Endothelial cell (in vitro differentiated cells): ENCODE measurements at regions not wholly inside any gene's neighbourhood (a gene's known extent, or its start where the extent isn't known, plus 50 kb on each side); places are given as distances from the start of the nearest gene placed in this dataset.

Experiments used
- DNase-seq: peaks from one replicate; pipeline ENCODE4 v3.0.0; 2021; ENCODE audit warnings: low spot score
- H3K27ac Mint-ChIP-seq: one replicate; pipeline ENCODE4 v1.8.0; 2021; ENCODE audit warnings: mixed read lengths, inconsistent platforms; ENCODE audit not compliant: unreplicated experiment
- H3K27me3 Mint-ChIP-seq: one replicate; pipeline ENCODE4 v1.8.0; 2021; ENCODE audit warnings: mild to moderate bottlenecking, moderate library complexity, mixed read lengths, inconsistent platforms; ENCODE audit not compliant: unreplicated experiment
- H3K36me3 Mint-ChIP-seq: one replicate; pipeline ENCODE4 v1.8.0; 2021; ENCODE audit warnings: mild to moderate bottlenecking, low read depth, mixed read lengths, inconsistent platforms; ENCODE audit not compliant: unreplicated experiment
- H3K4me1 Mint-ChIP-seq: one replicate; pipeline ENCODE4 v1.8.0; 2021; ENCODE audit warnings: mild to moderate bottlenecking, mixed read lengths, inconsistent platforms; ENCODE audit not compliant: unreplicated experiment
- H3K4me3 Mint-ChIP-seq: one replicate; pipeline ENCODE4 v1.8.0; 2021; ENCODE audit warnings: mild to moderate bottlenecking, mixed read lengths, inconsistent platforms; ENCODE audit not compliant: unreplicated experiment
- H3K9me3 Mint-ChIP-seq: one replicate; pipeline ENCODE4 v1.8.0; 2021; ENCODE audit warnings: mixed read lengths, inconsistent platforms; ENCODE audit not compliant: unreplicated experiment
- CTCF ChIP-seq: fragments of 200-600 bp; sonication (generic); IDR thresholded peaks from one replicate; pipeline ENCODE4 v1.5.0; 2021; ENCODE audit warnings: antibody characterized with exemption; ENCODE audit not compliant: unreplicated experiment

- H3K27me3 Mint-ChIP-seq = peaks cover 1% of the 10 kb centered on the region
- DNase-seq = no peak
- H3K4me1 Mint-ChIP-seq = peaks cover 8% of the 10 kb centered on the region
- no peak for TF ChIP-seq CTCF
- H3K27ac Mint-ChIP-seq = no peak overlapping the region
- no peaks in the 10 kb centered on the region for H3K9me3 Mint-ChIP-seq
- H3K4me3 Mint-ChIP-seq = no peak overlapping the region
- H3K36me3 Mint-ChIP-seq = no peaks in the 10 kb centered on the region
Measured at GRCh38 chr3:102614585-102614984, 179.8 kb downstream of the ZPLD1 start.

- Mint-ChIP-seq H3K27ac (no peak overlapping the region), H3K4me1 (peaks cover 12% of the 10 kb centered on the region), H3K9me3 (no peaks in the 10 kb centered on the region), H3K27me3 (peaks cover 1% of the 10 kb centered on the region), H3K36me3 (no peaks in the 10 kb centered on the region), H3K4me3 (no peak overlapping the region)
- TF ChIP-seq CTCF = no peak
- DNase-seq = no peak
Measured at GRCh38 chr3:102617381-102617780, 182.6 kb downstream of the ZPLD1 start.

GRCh38 chr3:102619361-102619760 is 184.5 kb downstream of the ZPLD1 start:
- TF ChIP-seq CTCF = no peak
- no peaks in the 10 kb centered on the region for H3K9me3 Mint-ChIP-seq
- H3K27ac Mint-ChIP-seq = no peak overlapping the region
- no peak overlapping the region for H3K4me3 Mint-ChIP-seq
- peaks cover 1% of the 10 kb centered on the region for H3K27me3 Mint-ChIP-seq
- no peak for DNase-seq
- peaks cover 12% of the 10 kb centered on the region for H3K4me1 Mint-ChIP-seq
- H3K36me3 Mint-ChIP-seq = no peaks in the 10 kb centered on the region

GRCh38 chr3:102629943-102630342 is 195.1 kb downstream of the ZPLD1 start:
- no peak overlapping the region for H3K27ac Mint-ChIP-seq
- no peak for DNase-seq
- no peak overlapping the region for H3K4me3 Mint-ChIP-seq
- peaks cover 3% of the 10 kb centered on the region for H3K27me3 Mint-ChIP-seq
- H3K4me1 Mint-ChIP-seq = no peaks in the 10 kb centered on the region
- no peaks in the 10 kb centered on the region for H3K36me3 Mint-ChIP-seq
- TF ChIP-seq CTCF = no peak
- no peaks in the 10 kb centered on the region for H3K9me3 Mint-ChIP-seq

GRCh38 chr3:102630531-102630930 is 195.7 kb downstream of the ZPLD1 start:
- Mint-ChIP-seq H3K36me3 (no peaks in the 10 kb centered on the region), H3K4me3 (no peak overlapping the region), H3K9me3 (no peaks in the 10 kb centered on the region), H3K4me1 (no peaks in the 10 kb centered on the region), H3K27ac (no peak overlapping the region), H3K27me3 (peaks cover 3% of the 10 kb centered on the region)
- DNase-seq = no peak
- no peak for TF ChIP-seq CTCF
